ENCODE measurements at regions not wholly inside any gene's neighbourhood (a gene's known extent, or its start where the extent isn't known, plus 50 kb on each side); places are given as distances from the start of the nearest gene placed in this dataset.
"Not testable (repeated sequence)": the region's sequence is repeated elsewhere in the genome, so short reads cannot be mapped to it uniquely, and the experiment has no call there.

GRCh38 chr14:105952826-105953225 lies 426.4 kb downstream of the TMEM121 start:
- intact Hi-C loops (cut with DNase I) = no loop called here
- DNase-seq (no peak), ATAC-seq (no peak)
- Histone ChIP-seq H3K4me1 (no peaks in the 10 kb centered on the region), H3K27ac (no peak overlapping the region), H3K4me3 (no peak overlapping the region), H3K36me3 (no peaks in the 10 kb centered on the region), H3K27me3 (peaks cover 0 to 36% of the 10 kb centered on the region in 2 donors), H3K9me3 (peaks cover 0 to 5% of the 10 kb centered on the region in 2 donors)
- TF ChIP-seq CTCF (IDR thresholded peaks at IDR 0.05) = no peak

- intact Hi-C loops (cut with DNase I); H3K36me3 ChIP-seq; H3K4me3 ChIP-seq; DNase-seq; H3K27ac ChIP-seq; H3K4me1 ChIP-seq; ATAC-seq: not testable (repeated sequence)
- peaks cover 0 to 22% of the 10 kb centered on the region in 2 donors for H3K27me3 ChIP-seq
- H3K9me3 ChIP-seq = peaks cover 0 to 15% of the 10 kb centered on the region in 2 donors
Measured at GRCh38 chr14:105961625-105962024, 435.2 kb downstream of the TMEM121 start.

- ATAC-seq (no peak), DNase-seq (no peak)
- Histone ChIP-seq H3K4me1 (no peaks in the 10 kb centered on the region), H3K9me3 (peaks cover 0 to 13% of the 10 kb centered on the region in 2 donors), H3K27ac (no peak overlapping the region), H3K4me3 (no peak overlapping the region), H3K27me3 (peaks cover 0 to 23% of the 10 kb centered on the region in 2 donors), H3K36me3 (no peaks in the 10 kb centered on the region)
- intact Hi-C loops (cut with DNase I) = no loop called here
- no peak for TF ChIP-seq CTCF (IDR thresholded peaks at IDR 0.05)
Measured at GRCh38 chr14:105962532-105962931, 436.1 kb downstream of the TMEM121 start.

- H3K36me3 ChIP-seq = no peaks in the 10 kb centered on the region
- TF ChIP-seq CTCF (IDR thresholded peaks at IDR 0.05) = no peak
- H3K9me3 ChIP-seq = no peaks in the 10 kb centered on the region
- intact Hi-C loops (cut with DNase I) = no loop called here
- no peak overlapping the region for H3K27ac ChIP-seq
- H3K27me3 ChIP-seq = peaks cover 0 to 18% of the 10 kb centered on the region in 2 donors
- no peak for ATAC-seq
- no peak overlapping the region for H3K4me3 ChIP-seq
- DNase-seq = peak in 1 of 4 donors; percentile 57
- no peaks in the 10 kb centered on the region for H3K4me1 ChIP-seq
Measured at GRCh38 chr14:105968291-105968690, 441.9 kb downstream of the TMEM121 start.

GRCh38 chr14:105969026-105969425 lies 442.6 kb downstream of the TMEM121 start:
- H3K9me3 ChIP-seq; H3K4me1 ChIP-seq; H3K36me3 ChIP-seq; H3K27ac ChIP-seq; intact Hi-C loops (cut with DNase I); DNase-seq; H3K4me3 ChIP-seq; ATAC-seq: not testable (repeated sequence)
- peaks cover 0 to 20% of the 10 kb centered on the region in 2 donors for H3K27me3 ChIP-seq

- H3K4me1 ChIP-seq; H3K27ac ChIP-seq; intact Hi-C loops (cut with DNase I); H3K36me3 ChIP-seq; H3K4me3 ChIP-seq; H3K9me3 ChIP-seq; DNase-seq; ATAC-seq: not testable (repeated sequence)
- H3K27me3 ChIP-seq = peaks cover 0 to 37% of the 10 kb centered on the region in 2 donors
Measured at GRCh38 chr14:105970821-105971220, 444.4 kb downstream of the TMEM121 start.

Measured in left lung (tissue), 4 donors.